H1 (cell line): ENCODE measurements at regions not wholly inside any gene's neighbourhood (a gene's known extent, or its start where the extent isn't known, plus 50 kb on each side); places are given as distances from the start of the nearest gene placed in this dataset.

Experiments
- CTCF ChIA-PET: fragments of 300-600 bp; sonication (Branson Sonifier 250); formaldehyde crosslinking; loops from one replicate; lab custom pipeline; 2021; ENCODE audit not compliant: partially characterized antibody; lab: Charles Lee
- POLR2A ChIA-PET: fragments of 300-600 bp; sonication (Branson Sonifier 250); formaldehyde crosslinking; loops from one replicate; lab custom pipeline; 2021; ENCODE audit warnings: inconsistent platforms; ENCODE audit not compliant: partially characterized antibody; lab: Charles Lee
- DNase-seq, 2 experiments: peaks; one replicate each; pipeline versions ENCODE4 v3.0.0 to v3.0.0-alpha.2; 2010 to 2022; ENCODE audit warnings: low spot score in 2 of 2, low read depth in 1 of 2, mixed read lengths in 1 of 2
- FAIRE-seq: peaks from 2 replicates; lab custom pipeline; 2011; peaks lifted over from hg19 to GRCh38; lab: Jason Lieb, UNC
- H2AFZ ChIP-seq: 2 replicates; pipeline ENCODE4 v1.8.1; 2012; ENCODE audit warnings: low read length, inconsistent platforms
- H2AK5ac ChIP-seq: 2 replicates; pipeline ENCODE4 v1.6.1; 2013; ENCODE audit warnings: low read depth, low read length
- H2BK120ac ChIP-seq: replicated peaks from 2 replicates; pipeline ENCODE3; 2013; ENCODE audit warnings: low read depth, low read length, inconsistent platforms
- H2BK12ac ChIP-seq: 2 replicates; pipeline ENCODE4 v1.6.1; 2013; ENCODE audit warnings: low read depth, low read length
- H2BK15ac ChIP-seq: 2 replicates; pipeline ENCODE4 v1.6.1; 2013; ENCODE audit warnings: low read length
- H2BK20ac ChIP-seq: 2 replicates; pipeline ENCODE4 v1.6.1; 2013; ENCODE audit warnings: low read length
- H2BK5ac ChIP-seq: 2 replicates; pipeline ENCODE4 v1.6.1; 2013; ENCODE audit warnings: low read depth, low read length
- H3K14ac ChIP-seq: 2 replicates; pipeline ENCODE4 v1.6.1; 2013; ENCODE audit warnings: inconsistent platforms; ENCODE audit not compliant: insufficient read length
- H3K18ac ChIP-seq: 2 replicates; pipeline ENCODE4 v1.6.1; 2013; ENCODE audit warnings: low read length; ENCODE audit errors: extremely low read depth
- H3K23ac ChIP-seq: 2 replicates; pipeline ENCODE4 v1.6.1; 2013; ENCODE audit warnings: inconsistent platforms; ENCODE audit not compliant: insufficient read length
- H3K23me2 ChIP-seq: 2 replicates; pipeline ENCODE4 v1.6.1; 2013; ENCODE audit warnings: low read depth, low read length
- H3K27ac ChIP-seq: 2 replicates; pipeline ENCODE4 v1.6.1; 2011; ENCODE audit warnings: low read depth, low read length, inconsistent platforms
- H3K27me3 ChIP-seq, 4 experiments: replicated peaks in 1 of 4; 1 replicate in 1 of 4; 2 replicates in 3 of 4; pipeline versions ENCODE4 v1.6.1 to v1.8.1; 2011 to 2013; ENCODE audit warnings: low read length in 3 of 4, mild to moderate bottlenecking in 3 of 4, inconsistent platforms in 2 of 4, mixed read lengths in 2 of 4, moderate library complexity in 1 of 4; ENCODE audit not compliant: control insufficient read depth in 3 of 4, insufficient read depth in 3 of 4; ENCODE audit errors: extremely low read depth in 1 of 4
- H3K36me3 ChIP-seq, 4 experiments: 2 replicates each; pipeline versions ENCODE4 v1.6.1 to v1.8.1; 2011 to 2013; ENCODE audit warnings: mild to moderate bottlenecking in 4 of 4, low read length in 3 of 4, moderate library complexity in 2 of 4, control low read depth in 1 of 4, inconsistent platforms in 1 of 4; ENCODE audit not compliant: insufficient read depth in 4 of 4, control insufficient read depth in 2 of 4
- H3K4ac ChIP-seq: replicated peaks from 2 replicates; pipeline ENCODE3; 2013; ENCODE audit warnings: low read length, low read depth, mixed read lengths, inconsistent platforms; ENCODE audit not compliant: insufficient read length
- H3K4me1 ChIP-seq, 4 experiments: replicated peaks in 1 of 4; 1 replicate in 1 of 4; 2 replicates in 3 of 4; pipeline versions ENCODE4 v1.6.1 to v1.8.1; 2011 to 2013; ENCODE audit warnings: low read length in 3 of 4, inconsistent platforms in 2 of 4, mixed read lengths in 1 of 4; ENCODE audit not compliant: insufficient read depth in 4 of 4, control insufficient read depth in 3 of 4
- H3K4me2 ChIP-seq, 2 experiments: 2 replicates each; pipeline versions ENCODE4 v1.6.1 to v1.8.1; 2011 to 2013; ENCODE audit warnings: low read depth in 2 of 2, low read length in 2 of 2, control low read depth in 1 of 2, inconsistent platforms in 1 of 2, mild to moderate bottlenecking in 1 of 2; ENCODE audit not compliant: insufficient read depth in 1 of 2
- H3K4me3 ChIP-seq, 4 experiments: fragments of 200-600, 300-600 bp in 1 of 4; sonication (generic), shearing (Covaris generic), sonication (Bioruptor Twin) in 1 of 4; 2 replicates each; pipeline versions ENCODE4 v1.5.1 to v1.8.1; 2011 to 2016; ENCODE audit warnings: low read length in 4 of 4, low read depth in 3 of 4, control low read depth in 2 of 4, inconsistent platforms in 2 of 4, mild to moderate bottlenecking in 2 of 4, mixed read lengths in 1 of 4, moderate library complexity in 1 of 4; ENCODE audit not compliant: insufficient read depth in 2 of 4; ENCODE audit errors: extremely low read depth in 1 of 4
- H3K56ac ChIP-seq: replicated peaks from 2 replicates; pipeline ENCODE3; 2013; ENCODE audit warnings: low read depth, mild to moderate bottlenecking, mixed read lengths, low read length, inconsistent platforms; ENCODE audit not compliant: insufficient read length
- H3K79me1 ChIP-seq: 2 replicates; pipeline ENCODE4 v1.6.1; 2013; ENCODE audit warnings: low read depth, low read length, control low read depth
- H3K79me2 ChIP-seq, 2 experiments: 2 replicates each; pipeline versions ENCODE4 v1.6.1 to v1.8.1; 2012 to 2013; ENCODE audit warnings: low read length in 2 of 2, mild to moderate bottlenecking in 2 of 2, inconsistent platforms in 1 of 2; ENCODE audit not compliant: insufficient read depth in 2 of 2, control insufficient read depth in 1 of 2
- H3K9ac ChIP-seq, 4 experiments: replicated peaks in 1 of 4; 1 replicate in 1 of 4; 2 replicates in 3 of 4; pipeline versions ENCODE4 v1.6.1 to v1.8.1; 2011 to 2013; ENCODE audit warnings: low read depth in 3 of 4, low read length in 3 of 4, control low read depth in 2 of 4, mild to moderate bottlenecking in 2 of 4, moderate library complexity in 2 of 4, inconsistent platforms in 1 of 4; ENCODE audit errors: extremely low read depth in 1 of 4
- H3K9me3 ChIP-seq, 2 experiments: 2 replicates each; pipeline versions ENCODE4 v1.6.1 to v1.8.1; 2012 to 2013; ENCODE audit warnings: mild to moderate bottlenecking in 2 of 2, moderate library complexity in 2 of 2, control low read depth in 1 of 2, inconsistent platforms in 1 of 2, low read depth in 1 of 2, low read length in 1 of 2, mixed read lengths in 1 of 2; ENCODE audit not compliant: insufficient read depth in 2 of 2
- H4K20me1 ChIP-seq, 2 experiments: replicated peaks in 1 of 2; 2 replicates each; pipeline versions ENCODE3 to v1.8.1; 2011 to 2013; ENCODE audit warnings: inconsistent platforms in 2 of 2, low read length in 2 of 2, mild to moderate bottlenecking in 1 of 2; ENCODE audit not compliant: insufficient read depth in 2 of 2, control insufficient read depth in 1 of 2
- H4K5ac ChIP-seq: 2 replicates; pipeline ENCODE4 v1.6.1; 2013; ENCODE audit warnings: low read length, low read depth, mixed read lengths, inconsistent platforms; ENCODE audit not compliant: insufficient read length
- H4K8ac ChIP-seq: 2 replicates; pipeline ENCODE4 v1.8.0; 2013; ENCODE audit warnings: mild to moderate bottlenecking, moderate library complexity, low read length, inconsistent platforms; ENCODE audit not compliant: insufficient read depth; ENCODE audit errors: extremely low read depth
- H4K91ac ChIP-seq: replicated peaks from 2 replicates; pipeline ENCODE3; 2013; ENCODE audit warnings: low read length, mixed read lengths, inconsistent platforms; ENCODE audit not compliant: insufficient read length
- CEBPB ChIP-seq: IDR thresholded peaks from 2 replicates; pipeline ENCODE4 v1.6.1; 2012; ENCODE audit warnings: low read depth, low read length
- CHD1 ChIP-seq: IDR thresholded peaks from 2 replicates; pipeline ENCODE4 v1.6.1; 2012; ENCODE audit warnings: low read depth, low read length, improper control_type of control experiment
- NRF1 ChIP-seq: IDR thresholded peaks from 2 replicates; pipeline ENCODE4 v1.6.1; 2011; ENCODE audit warnings: mild to moderate bottlenecking, low read depth, low read length, improper control_type of control experiment
- TF ChIP-seq, protein P1 (sequence below): IDR thresholded peaks from 2 replicates; pipeline ENCODE4 v1.6.1; 2011; ENCODE audit warnings: low read length, improper control_type of control experiment

DNA sequence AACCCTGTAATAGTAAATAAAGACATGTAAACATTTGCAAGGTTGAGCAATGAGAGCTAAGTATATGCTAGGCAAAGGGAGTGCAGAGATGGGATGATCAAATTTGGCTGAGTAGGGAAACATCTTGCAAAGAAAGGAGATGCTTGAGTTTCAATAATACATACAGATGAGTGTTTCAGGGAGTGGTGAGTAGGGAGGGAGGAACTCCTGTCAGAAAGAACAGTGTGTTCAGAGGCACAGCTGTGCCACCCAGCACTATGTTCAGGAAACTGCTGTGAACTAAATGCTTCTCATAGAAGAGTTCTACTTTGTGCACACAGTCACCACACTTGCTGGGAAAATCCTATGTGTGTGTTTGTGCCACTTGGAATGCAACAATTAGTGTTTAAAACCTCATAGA is 1077.1 kb downstream of the UQCRFS1 start:
- Histone ChIP-seq H2BK120ac (no peak overlapping the region), H4K20me1 (no peaks in the 10 kb centered on the region), H3K36me3 (no peaks in the 10 kb centered on the region), H3K18ac (no peak overlapping the region), H3K4me2 (no peak overlapping the region), H2BK15ac (no peak overlapping the region), H4K8ac (no peak overlapping the region), H3K27ac (no peak overlapping the region), H3K27me3 (no peaks in the 10 kb centered on the region), H3K9ac (no peak overlapping the region), H3K14ac (no peak overlapping the region), H3K4me3 (no peak overlapping the region), H3K79me2 (no peaks in the 10 kb centered on the region), H3K23me2 (no peaks in the 10 kb centered on the region), H3K56ac (no peak overlapping the region), H4K5ac (no peak overlapping the region), H2AK5ac (no peak overlapping the region), H2BK12ac (no peak overlapping the region), H3K4ac (no peak overlapping the region), H2AFZ (no peak overlapping the region), H3K23ac (no peak overlapping the region), H2BK5ac (no peak overlapping the region), H4K91ac (no peak overlapping the region), H3K4me1 (no peaks in the 10 kb centered on the region; a peak in 1 of 7 replicates), H3K79me1 (no peaks in the 10 kb centered on the region), H2BK20ac (no peak overlapping the region), H3K9me3 (no peaks in the 10 kb centered on the region)
- ChIA-PET POLR2A (no interaction called here), CTCF (interaction anchor here (1.2 to 1.6 kb wide), 3 partner anchors 17 to 169 kb away, joined by 3 to 8 read pairs (median 4); no protein-coding TSS in a partner anchor)
- FAIRE-seq (no peak), DNase-seq (no peak)
- TF ChIP-seq CHD1 (no peak), CEBPB (no peak), NRF1 (no peak)
- TF ChIP-seq, protein P1, sequence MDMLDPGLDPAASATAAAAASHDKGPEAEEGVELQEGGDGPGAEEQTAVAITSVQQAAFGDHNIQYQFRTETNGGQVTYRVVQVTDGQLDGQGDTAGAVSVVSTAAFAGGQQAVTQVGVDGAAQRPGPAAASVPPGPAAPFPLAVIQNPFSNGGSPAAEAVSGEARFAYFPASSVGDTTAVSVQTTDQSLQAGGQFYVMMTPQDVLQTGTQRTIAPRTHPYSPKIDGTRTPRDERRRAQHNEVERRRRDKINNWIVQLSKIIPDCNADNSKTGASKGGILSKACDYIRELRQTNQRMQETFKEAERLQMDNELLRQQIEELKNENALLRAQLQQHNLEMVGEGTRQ: no peak
